Loucy (cell line): ENCODE measurements at regions not wholly inside any gene's neighbourhood (a gene's known extent, or its start where the extent isn't known, plus 50 kb on each side); places are given as distances from the start of the nearest gene placed in this dataset.

ENCODE experiments used
- H2AFZ ChIP-seq: fragments of 200-600 bp; sonication (generic); 2 replicates; pipeline ENCODE4 v1.6.0; 2016; ENCODE audit warnings: antibody characterized with exemption, mild to moderate bottlenecking, low read length, moderate library complexity
- H3F3A ChIP-seq: fragments of 200-600 bp; 2 replicates; pipeline ENCODE4 v1.6.0; 2016; ENCODE audit warnings: antibody characterized with exemption, low read depth, mild to moderate bottlenecking
- H3K27me3 ChIP-seq: fragments of 200-600 bp; sonication (generic); 2 replicates; pipeline ENCODE4 v1.6.1; 2014; ENCODE audit warnings: low read length, mild to moderate bottlenecking; ENCODE audit not compliant: insufficient read depth, poor library complexity, severe bottlenecking
- H3K36me3 ChIP-seq: fragments of 200-600 bp; sonication (generic); 2 replicates; pipeline ENCODE4 v1.6.1; 2016; ENCODE audit warnings: low read length; ENCODE audit not compliant: insufficient read depth
- H3K4me1 ChIP-seq: fragments of 200-600 bp; sonication (generic); 2 replicates; pipeline ENCODE4 v1.5.1; 2014; ENCODE audit warnings: low read length, mild to moderate bottlenecking; ENCODE audit not compliant: insufficient read depth, poor library complexity, severe bottlenecking
- H3K4me2 ChIP-seq: fragments of 200-600 bp; sonication (generic); 2 replicates; pipeline ENCODE4 v1.6.0; 2014; ENCODE audit warnings: antibody characterized with exemption, low read length, low read depth, mild to moderate bottlenecking; ENCODE audit not compliant: poor library complexity, severe bottlenecking
- H3K4me3 ChIP-seq: fragments of 200-600 bp; sonication (generic); 2 replicates; pipeline ENCODE4 v1.5.1; 2014; ENCODE audit warnings: low read length, mild to moderate bottlenecking, mixed read lengths; ENCODE audit not compliant: poor library complexity, severe bottlenecking
- H3K79me2 ChIP-seq: fragments of 200-600 bp; sonication (generic); 2 replicates; pipeline ENCODE4 v1.6.1; 2014; ENCODE audit warnings: low read length; ENCODE audit not compliant: insufficient read depth
- H3K9ac ChIP-seq: fragments of 200-600 bp; sonication (generic); 2 replicates; pipeline ENCODE4 v1.6.0; 2014; ENCODE audit warnings: mild to moderate bottlenecking, low read depth, low read length, moderate library complexity; ENCODE audit not compliant: poor library complexity, severe bottlenecking
- H3K9me2 ChIP-seq: fragments of 200-600 bp; sonication (generic); replicated peaks from 2 replicates; pipeline ENCODE4 v1.6.1; 2016; ENCODE audit warnings: low read depth, low read length, mixed read lengths
- H3K9me3 ChIP-seq: fragments of 200-600 bp; sonication (generic); 2 replicates; pipeline ENCODE4 v1.6.1; 2014; ENCODE audit warnings: mild to moderate bottlenecking, antibody characterized with exemption, low read length, low read depth; ENCODE audit not compliant: insufficient read depth
- H4K20me1 ChIP-seq: fragments of 200-600 bp; sonication (generic); 2 replicates; pipeline ENCODE4 v1.6.0; 2014; ENCODE audit warnings: antibody characterized with exemption, low read length, mild to moderate bottlenecking; ENCODE audit not compliant: insufficient read depth, poor library complexity, severe bottlenecking
- CTCF ChIP-seq: fragments of 200-600 bp; sonication (generic); conservative IDR thresholded peaks from 2 replicates; pipeline ENCODE4 v1.5.1; 2014; ENCODE audit warnings: mild to moderate bottlenecking, antibody characterized with exemption, low read length
- EZH2phosphoT487 ChIP-seq: fragments of 200-600 bp; IDR thresholded peaks from 2 replicates; pipeline ENCODE4 v1.6.1; 2018; ENCODE audit warnings: antibody characterized with exemption, mild to moderate bottlenecking, moderate library complexity, borderline replicate concordance

DNA sequence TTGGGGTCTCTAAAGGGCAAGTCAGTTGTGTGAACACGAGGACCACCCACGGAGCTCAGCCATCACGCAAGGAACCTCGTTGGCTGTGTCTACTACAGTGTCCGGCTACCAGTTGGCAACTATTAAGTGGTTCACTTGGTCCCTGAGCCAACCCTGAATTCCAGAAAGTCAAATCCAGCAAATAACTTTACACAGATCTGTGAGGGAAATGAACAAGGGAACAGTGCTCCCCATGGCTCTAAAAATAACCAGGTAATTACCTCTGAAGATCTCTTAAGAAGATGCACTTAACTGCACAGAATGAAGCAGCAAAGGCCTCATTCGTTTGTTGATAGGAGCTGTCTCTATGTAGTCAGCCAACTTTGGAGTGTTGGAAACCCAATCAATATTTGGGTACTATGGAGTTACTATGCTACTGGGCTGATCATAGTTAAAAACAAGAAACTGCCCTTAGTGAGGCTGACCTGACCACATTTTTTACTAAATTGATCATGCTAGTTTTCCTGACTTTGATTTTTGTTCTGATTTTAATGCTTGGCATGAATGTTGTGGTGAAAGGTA is 219.1 kb upstream of the LRIG1 start:
- H3K4me2 ChIP-seq = no peak overlapping the region
- no peaks in the 10 kb centered on the region for H3F3A ChIP-seq
- no peaks in the 10 kb centered on the region for H4K20me1 ChIP-seq
- H3K36me3 ChIP-seq = no peaks in the 10 kb centered on the region
- no peak for TF ChIP-seq CTCF
- H3K9me2 ChIP-seq = no peaks in the 10 kb centered on the region
- H3K4me1 ChIP-seq = no peaks in the 10 kb centered on the region
- no peaks in the 10 kb centered on the region for H3K79me2 ChIP-seq
- H3K9ac ChIP-seq = no peak overlapping the region
- H3K27me3 ChIP-seq = no peaks in the 10 kb centered on the region
- no peak overlapping the region for H3K4me3 ChIP-seq
- H2AFZ ChIP-seq = no peak overlapping the region
- no peaks in the 10 kb centered on the region for H3K9me3 ChIP-seq

- TF ChIP-seq CTCF (no peak), EZH2phosphoT487 (no peak)
- Histone ChIP-seq H3K4me3 (no peak overlapping the region), H3K27me3 (no peaks in the 10 kb centered on the region), H3K36me3 (no peaks in the 10 kb centered on the region), H3K4me1 (no peaks in the 10 kb centered on the region), H3F3A (no peaks in the 10 kb centered on the region), H4K20me1 (no peaks in the 10 kb centered on the region), H3K9me2 (no peaks in the 10 kb centered on the region), H3K4me2 (no peak overlapping the region), H3K9me3 (no peaks in the 10 kb centered on the region), H2AFZ (no peak overlapping the region), H3K79me2 (no peaks in the 10 kb centered on the region), H3K9ac (no peak overlapping the region)
Measured at GRCh38 chr3:66720508-66720907, 219.7 kb upstream of the LRIG1 start.

DNA sequence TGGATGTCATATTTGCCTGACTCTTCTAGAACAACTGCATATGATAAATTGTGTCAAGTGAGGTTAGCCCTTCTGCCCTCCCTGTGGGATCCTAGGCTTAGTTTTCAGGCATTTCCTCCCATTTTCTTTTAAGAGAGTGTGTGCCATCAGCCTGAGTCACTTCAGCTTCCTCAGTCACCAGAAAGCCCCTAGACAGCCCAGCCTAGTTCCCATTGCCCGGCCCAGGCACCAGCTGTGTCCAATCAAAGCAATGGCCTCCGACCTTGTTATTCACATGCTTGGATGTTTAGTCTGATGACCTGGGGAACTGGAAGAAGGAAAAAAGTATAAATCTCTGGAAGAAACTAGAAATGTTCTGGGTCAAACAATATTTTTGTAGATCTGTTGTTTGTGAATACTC is 221.9 kb upstream of the LRIG1 start:
- Histone ChIP-seq H3K36me3 (no peaks in the 10 kb centered on the region), H3K79me2 (no peaks in the 10 kb centered on the region), H3K4me2 (no peak overlapping the region), H3K4me3 (no peak overlapping the region), H3K4me1 (no peaks in the 10 kb centered on the region), H3K9ac (no peak overlapping the region), H2AFZ (no peak overlapping the region), H3K27me3 (no peaks in the 10 kb centered on the region), H3K9me2 (no peaks in the 10 kb centered on the region), H3K9me3 (no peaks in the 10 kb centered on the region), H3F3A (no peaks in the 10 kb centered on the region), H4K20me1 (no peaks in the 10 kb centered on the region)
- no peak for TF ChIP-seq CTCF
